ENCODE measurements at regions not wholly inside any gene's neighbourhood (a gene's known extent, or its start where the extent isn't known, plus 50 kb on each side); places are given as distances from the start of the nearest gene placed in this dataset.

DNA sequence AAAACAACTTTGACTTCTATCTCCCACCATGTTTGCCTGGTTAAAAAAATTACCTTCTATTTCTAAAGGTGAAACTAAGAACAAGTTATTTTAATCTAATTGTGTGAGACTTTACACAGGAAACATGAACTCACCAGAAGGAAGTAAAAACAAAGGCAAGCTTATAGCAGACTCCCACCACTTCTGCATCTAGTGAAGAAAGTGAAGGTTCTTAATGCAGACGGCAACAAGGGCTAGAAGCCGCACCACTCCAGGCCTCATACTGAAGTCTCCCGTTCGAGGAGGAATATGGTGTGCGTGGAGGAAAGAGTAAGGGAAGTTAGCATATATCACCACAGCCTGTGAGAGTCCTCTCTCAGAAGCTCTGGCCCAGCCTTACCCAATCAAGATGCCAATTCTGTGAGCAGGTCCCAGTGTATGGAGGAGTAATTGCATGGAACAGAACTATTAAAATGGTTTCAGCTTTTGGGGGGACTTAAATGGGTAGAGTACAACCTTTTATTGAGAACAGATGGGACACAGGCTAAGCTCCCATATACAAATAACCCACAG is 958.7 kb downstream of the BCL11A start:
- DNase-seq, result no peak

- no peak for DNase-seq
These were observed 962.7 kb downstream of the BCL11A start for GRCh38 chr2:59590798-59591197.

GRCh38 chr2:59589881-59590280 is 963.6 kb downstream of the BCL11A start:
- no peak for DNase-seq

GRCh38 chr2:59588286-59588685 is 965.2 kb downstream of the BCL11A start:
- DNase-seq, result no peak

DNA sequence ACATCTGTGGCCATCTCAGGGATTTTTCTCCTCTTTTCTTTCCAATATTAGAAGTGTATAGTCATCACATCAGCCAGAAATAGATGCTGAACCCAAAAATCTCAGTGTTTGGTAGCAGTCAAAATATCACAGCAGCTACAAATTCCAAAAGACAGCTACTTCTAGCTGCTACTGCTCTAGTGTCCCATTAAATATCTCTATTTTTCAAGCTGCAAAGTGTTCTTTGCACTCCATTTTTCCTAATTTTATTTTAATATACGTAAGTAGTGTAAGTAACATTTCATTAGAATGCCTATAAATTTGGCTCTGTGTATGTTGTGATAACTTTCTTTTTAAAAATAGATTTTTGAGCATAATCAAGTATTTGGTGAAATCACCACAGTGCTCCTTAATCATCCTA is 967.3 kb downstream of the BCL11A start:
- DNase-seq, result no peak

- DNase-seq, result no peak
These were observed 967.8 kb downstream of the BCL11A start for GRCh38 chr2:59585655-59586054.

GRCh38 chr2:59584958-59585357 is 968.5 kb downstream of the BCL11A start:
- DNase-seq, result no peak

DNA sequence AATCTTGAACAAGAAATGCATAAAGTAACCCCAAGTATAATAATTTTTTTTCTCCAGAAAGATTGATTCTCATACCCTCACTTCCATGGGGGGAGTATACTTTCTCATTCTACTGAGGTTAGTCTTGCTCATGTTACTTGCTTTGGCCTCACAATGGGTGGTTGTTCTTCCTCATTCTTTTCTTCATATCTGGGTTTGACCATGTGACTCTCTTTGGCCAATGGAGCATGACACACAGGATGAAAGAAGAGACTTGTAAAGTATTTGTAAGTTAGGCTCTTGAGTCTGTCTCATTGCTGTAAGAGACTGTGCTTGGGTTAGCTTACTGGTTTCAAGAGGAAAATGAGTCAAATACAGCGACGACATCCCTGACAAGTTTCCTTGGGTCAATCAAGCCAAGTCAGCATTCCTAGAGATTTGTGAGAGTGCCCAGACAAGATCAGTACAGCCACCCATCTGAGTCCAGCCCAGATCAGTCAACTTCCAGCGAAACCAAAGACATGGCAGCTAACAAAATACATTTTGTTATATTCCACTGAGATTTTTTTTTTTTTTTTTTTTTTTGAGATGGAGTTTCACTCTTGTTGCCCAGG is 970.2 kb downstream of the BCL11A start:
- DNase-seq, result no peak

- DNase-seq, result no peak
These were observed 975.1 kb downstream of the BCL11A start for GRCh38 chr2:59578349-59578748.

DNA sequence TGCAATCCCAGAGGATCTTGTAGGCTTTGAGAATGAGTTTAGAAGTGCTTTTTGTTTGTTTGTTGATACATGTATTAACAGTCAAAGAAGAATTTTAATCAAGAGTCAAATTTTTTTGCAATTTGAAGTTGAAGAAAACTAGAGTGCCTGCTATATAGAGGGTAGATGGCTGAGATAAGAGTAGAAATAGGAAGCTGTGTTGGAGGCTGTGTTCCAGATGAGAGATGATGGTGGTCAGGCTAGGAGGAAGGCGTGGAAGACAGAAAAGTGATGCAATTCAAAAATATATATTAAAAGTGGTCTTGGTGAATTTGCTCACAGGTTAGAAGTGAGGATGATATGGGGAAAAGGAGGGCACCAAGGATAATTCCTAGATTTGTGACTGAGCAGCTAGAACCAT is 978.3 kb downstream of the BCL11A start:
- DNase-seq, result no peak

- DNase-seq, result no peak
These were observed 981.2 kb downstream of the BCL11A start for GRCh38 chr2:59572227-59572626.

DNA sequence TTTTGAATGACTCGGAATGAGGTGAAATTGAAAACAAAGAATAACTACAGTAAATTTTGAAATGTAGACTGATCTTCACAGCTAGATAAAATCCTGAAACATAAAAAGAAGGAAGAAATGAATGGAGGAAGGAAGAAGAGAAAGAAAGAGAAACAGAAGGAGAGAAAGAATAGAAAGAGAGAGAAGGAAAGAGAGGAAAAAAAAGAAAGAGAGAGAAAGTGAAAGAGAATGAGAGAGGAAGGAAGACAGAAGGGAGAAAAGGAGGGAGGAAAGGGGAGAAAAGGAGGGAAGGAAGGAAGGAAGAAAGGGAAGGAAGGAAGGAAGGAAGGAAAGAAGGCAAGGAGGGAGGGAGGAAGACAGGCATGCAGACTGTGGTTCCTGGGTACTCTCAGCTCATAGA is 982.6 kb downstream of the BCL11A start:
- DNase-seq, result no peak

DNA sequence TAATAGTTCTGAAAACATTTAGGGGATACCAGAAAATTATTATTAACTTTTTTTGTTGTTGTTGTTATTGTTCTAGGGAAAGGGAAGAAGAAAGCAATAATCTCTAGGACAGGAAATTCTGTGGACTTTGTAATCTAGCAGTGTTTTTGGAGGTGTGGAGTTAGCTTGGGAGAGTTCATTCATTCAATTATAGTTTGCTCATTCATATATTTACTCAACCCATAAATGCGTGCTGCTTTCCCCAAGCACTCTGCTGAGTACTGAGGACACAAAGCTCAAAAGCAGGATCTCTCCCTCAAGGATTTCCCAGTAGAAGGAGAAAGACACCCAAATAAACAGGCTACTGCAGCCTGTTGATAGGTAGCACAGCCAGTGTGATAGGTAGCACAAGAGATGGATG is 984.3 kb downstream of the BCL11A start:
- no peak for DNase-seq

DNA sequence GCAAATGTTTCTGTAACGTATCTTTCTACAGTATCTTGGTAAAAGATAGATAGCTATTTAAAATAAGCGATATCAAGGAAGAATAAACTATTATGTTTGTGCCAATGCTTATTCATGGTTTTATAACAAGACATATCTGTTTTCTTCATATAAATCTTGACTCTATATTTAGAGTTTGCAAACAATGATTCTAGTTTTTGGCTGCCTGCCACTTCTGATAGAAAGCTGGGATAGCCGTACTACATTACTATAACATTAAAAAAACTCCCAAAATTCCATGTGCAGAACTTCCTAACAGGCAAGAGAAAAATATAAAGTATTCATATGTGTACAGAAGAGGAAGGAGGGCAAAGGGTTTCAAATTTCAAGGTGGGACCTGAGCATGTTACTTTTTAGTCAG is 985.0 kb downstream of the BCL11A start:
- no peak for DNase-seq

- no peak for DNase-seq
These were observed 986.3 kb downstream of the BCL11A start for GRCh38 chr2:59567151-59567550.

GRCh38 chr2:59566739-59567138 is 986.7 kb downstream of the BCL11A start:
- no peak for DNase-seq

DNA sequence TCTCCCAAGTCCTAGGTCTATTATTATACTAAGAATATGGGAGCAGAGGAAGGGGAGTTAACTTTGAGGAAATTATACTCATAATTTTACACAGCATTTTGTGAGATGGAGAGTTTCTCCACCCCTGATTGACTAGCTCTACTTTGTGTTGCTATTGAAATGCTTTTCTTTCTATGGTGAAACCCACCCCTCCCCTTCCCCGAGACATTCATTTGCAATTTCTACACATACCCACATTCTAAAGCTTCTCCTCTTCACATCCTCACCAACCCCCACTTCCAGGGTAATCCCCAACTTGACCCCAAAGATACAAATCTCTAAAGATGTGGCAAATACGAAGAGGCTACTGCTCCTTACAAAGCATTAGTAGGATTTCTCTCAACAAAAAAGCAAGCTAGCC is 992.2 kb downstream of the BCL11A start:
- DNase-seq, result no peak

- DNase-seq, result no peak
These were observed 992.7 kb downstream of the BCL11A start for GRCh38 chr2:59560769-59561168.

DNA sequence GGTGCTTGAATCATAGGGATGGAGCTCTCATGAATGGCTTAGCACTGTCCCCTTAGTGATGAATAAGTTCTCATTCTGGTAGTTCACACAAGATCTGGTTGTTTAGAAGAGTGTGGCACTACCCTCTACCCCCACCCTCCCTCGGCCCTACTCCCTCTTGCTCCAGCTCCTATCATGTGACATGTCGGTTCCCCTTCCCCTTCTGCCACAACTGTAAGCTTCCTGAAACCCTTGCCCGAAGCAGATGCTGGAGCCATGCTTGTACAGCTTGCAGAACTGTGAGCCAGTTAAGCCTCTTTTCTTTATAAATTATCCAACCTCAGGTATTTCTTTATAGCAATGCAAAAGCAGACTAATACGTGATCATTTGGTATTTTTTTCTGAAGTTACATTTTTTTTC is 1012.6 kb downstream of the BCL11A start:
- DNase-seq, result no peak

GRCh38 chr2:59538398-59538911 is 1015.0 kb downstream of the BCL11A start:
- DNase-seq, result no peak

GRCh38 chr2:59532808-59533207 is 1020.6 kb downstream of the BCL11A start:
- DNase-seq, result no peak

DNA sequence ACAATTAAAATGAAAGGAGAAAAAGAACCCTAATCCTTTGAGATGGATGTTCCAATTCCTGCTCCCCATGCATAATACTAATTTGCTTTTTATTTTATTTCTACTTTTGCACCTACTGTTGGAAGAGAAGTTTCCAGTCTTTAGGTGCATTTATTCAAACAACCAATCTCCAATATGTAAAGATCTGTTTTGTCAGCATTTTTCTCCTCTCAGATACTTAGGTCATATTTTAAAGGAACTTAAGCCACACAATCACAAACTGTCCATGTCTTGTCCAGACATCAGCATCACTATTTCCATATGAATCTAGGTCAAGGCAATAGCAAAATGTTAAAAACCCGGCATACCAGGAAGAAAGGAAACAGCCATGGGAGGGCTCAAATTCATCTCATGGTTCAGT is 1023.2 kb downstream of the BCL11A start:
- no peak for DNase-seq

- DNase-seq, result no peak
These were observed 1023.7 kb downstream of the BCL11A start for GRCh38 chr2:59529726-59530125.

- DNase-seq, result no peak
These were observed 1024.9 kb downstream of the BCL11A start for GRCh38 chr2:59528525-59528924.

DNA sequence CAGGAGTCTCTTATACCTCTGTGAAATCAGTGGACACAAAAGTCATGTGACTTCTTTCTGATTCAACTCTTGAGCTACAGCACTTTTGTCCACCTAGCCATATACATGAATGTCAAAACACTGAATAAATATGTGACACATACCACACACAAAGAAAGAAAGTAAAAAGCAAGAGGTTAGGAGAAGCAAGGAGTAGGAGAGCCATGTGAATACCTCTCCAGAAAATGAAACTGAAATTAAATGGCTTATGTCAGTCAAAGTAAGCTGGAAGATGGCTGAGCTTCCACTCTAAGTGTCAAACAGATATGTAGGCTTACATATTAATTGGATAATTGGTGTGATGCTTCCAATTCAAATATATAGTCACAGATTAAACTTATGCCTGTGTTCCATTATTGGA is 1050.5 kb downstream of the BCL11A start:
- no peak for DNase-seq
